ENCODE measurements at regions not wholly inside any gene's neighbourhood (a gene's known extent, or its start where the extent isn't known, plus 50 kb on each side); places are given as distances from the start of the nearest gene placed in this dataset.

DNA sequence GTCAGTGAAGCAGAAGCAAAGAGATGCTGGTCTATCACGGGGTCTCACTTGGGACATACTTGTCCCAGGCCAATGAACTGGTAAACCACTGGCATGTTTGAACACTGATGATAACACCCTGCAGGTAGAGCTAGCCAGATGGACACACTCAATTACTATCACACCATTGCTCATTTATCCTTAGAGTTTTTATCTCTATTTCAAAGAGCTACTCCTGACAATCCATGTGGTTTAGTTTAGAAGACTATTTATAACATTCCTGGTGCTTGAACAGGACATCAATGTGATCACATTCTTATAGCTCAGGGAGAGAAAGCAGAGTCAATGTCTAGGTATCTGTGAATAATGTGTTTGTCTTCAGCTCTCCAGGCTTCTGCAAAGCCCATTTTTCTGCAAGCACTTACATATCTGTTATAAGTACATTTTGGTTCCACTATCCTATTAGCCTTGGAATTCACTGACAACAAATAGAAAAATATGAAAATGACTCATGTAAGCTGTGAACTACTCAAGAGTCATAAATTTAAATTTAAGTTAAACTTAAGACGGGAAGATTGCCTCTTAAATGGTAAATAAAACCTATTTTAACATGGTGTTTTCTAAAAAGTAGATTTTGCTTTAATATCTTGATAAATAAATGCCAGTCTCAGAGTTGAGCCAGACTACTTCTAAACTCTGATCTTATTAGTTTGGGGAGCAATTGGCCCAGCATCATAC lies 106.7 kb upstream of the MBL2 start:
- H3K27me3 ChIP-seq, result no peaks in the 10 kb centered on the region
- H3K4me1 ChIP-seq, result peaks cover 0 to 11% of the 10 kb centered on the region in 2 donors
- no peak for TF ChIP-seq CTCF (IDR thresholded peaks at IDR 0.05)
- no peaks in the 10 kb centered on the region for H3K9me3 ChIP-seq
- no peak overlapping the region for H3K27ac ChIP-seq
- no peak for DNase-seq (ENCODE audit: low spot score)
- H3K4me3 ChIP-seq, result no peak overlapping the region
- no peaks in the 10 kb centered on the region for H3K36me3 ChIP-seq

- H3K27ac ChIP-seq, result peak overlapping the region in 1 of 2 donors; percentile 1
- DNase-seq (ENCODE audit: low spot score), result no peak
- H3K27me3 ChIP-seq, result no peaks in the 10 kb centered on the region
- no peak for TF ChIP-seq CTCF (IDR thresholded peaks at IDR 0.05)
- no peaks in the 10 kb centered on the region for H3K9me3 ChIP-seq
- peaks cover 0 to 11% of the 10 kb centered on the region in 2 donors for H3K4me1 ChIP-seq
- H3K36me3 ChIP-seq, result no peaks in the 10 kb centered on the region
- H3K4me3 ChIP-seq, result no peak overlapping the region
These were observed 104.9 kb upstream of the MBL2 start for GRCh38 chr10:52877451-52877850.

DNA sequence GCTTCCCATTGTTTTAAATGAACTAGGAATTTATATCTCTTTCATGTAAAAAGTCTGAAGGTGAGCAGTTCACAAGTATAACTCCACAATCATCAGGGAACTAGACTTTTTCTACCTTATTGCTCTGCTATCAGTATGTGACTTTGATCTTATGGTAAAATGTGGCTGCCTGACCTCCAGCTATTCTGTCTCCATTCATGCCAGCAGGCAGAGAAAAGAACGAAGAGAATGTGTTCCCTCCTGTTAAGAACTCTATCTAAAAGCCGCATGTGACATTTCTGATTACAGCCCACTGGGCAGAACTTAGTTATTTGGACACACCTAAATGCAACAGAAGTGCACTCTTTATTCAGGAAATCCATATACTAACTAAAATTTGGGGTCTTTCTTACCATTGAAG lies 102.8 kb upstream of the MBL2 start:
- H3K9me3 ChIP-seq, result no peaks in the 10 kb centered on the region
- no peaks in the 10 kb centered on the region for H3K36me3 ChIP-seq
- no peak for TF ChIP-seq CTCF (IDR thresholded peaks at IDR 0.05)
- H3K4me3 ChIP-seq, result no peak overlapping the region
- H3K27me3 ChIP-seq, result no peaks in the 10 kb centered on the region
- peak overlapping the region in 1 of 2 donors; percentile 55 for H3K27ac ChIP-seq
- peaks cover 0 to 11% of the 10 kb centered on the region in 2 donors for H3K4me1 ChIP-seq
- no peak for DNase-seq (ENCODE audit: low spot score)

DNA sequence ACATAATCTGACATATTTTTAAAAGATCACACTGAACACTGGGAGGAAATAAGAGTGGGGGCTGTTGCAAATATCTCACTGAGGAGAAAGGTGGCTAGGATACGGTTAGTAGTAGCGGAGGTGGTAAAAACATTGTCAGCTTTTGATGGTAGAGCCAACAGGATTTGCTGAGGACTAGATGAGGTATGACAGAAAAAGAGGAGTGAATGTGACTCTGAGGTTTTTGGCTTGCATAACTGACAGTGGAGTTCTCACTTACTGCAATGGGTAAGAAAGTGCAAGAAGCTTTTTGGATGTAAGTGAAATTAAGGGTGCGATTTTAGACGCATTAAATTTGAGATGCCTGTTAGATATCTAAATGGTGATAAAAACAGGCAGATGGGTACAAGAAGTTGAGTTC lies 102.0 kb upstream of the MBL2 start:
- no peaks in the 10 kb centered on the region for H3K27me3 ChIP-seq
- no peak for TF ChIP-seq CTCF (IDR thresholded peaks at IDR 0.05)
- H3K4me3 ChIP-seq, result no peak overlapping the region
- peaks cover 0 to 7% of the 10 kb centered on the region in 2 donors for H3K4me1 ChIP-seq
- H3K9me3 ChIP-seq, result no peaks in the 10 kb centered on the region
- no peak overlapping the region for H3K27ac ChIP-seq
- DNase-seq (ENCODE audit: low spot score), result no peak
- H3K36me3 ChIP-seq, result no peaks in the 10 kb centered on the region

DNA sequence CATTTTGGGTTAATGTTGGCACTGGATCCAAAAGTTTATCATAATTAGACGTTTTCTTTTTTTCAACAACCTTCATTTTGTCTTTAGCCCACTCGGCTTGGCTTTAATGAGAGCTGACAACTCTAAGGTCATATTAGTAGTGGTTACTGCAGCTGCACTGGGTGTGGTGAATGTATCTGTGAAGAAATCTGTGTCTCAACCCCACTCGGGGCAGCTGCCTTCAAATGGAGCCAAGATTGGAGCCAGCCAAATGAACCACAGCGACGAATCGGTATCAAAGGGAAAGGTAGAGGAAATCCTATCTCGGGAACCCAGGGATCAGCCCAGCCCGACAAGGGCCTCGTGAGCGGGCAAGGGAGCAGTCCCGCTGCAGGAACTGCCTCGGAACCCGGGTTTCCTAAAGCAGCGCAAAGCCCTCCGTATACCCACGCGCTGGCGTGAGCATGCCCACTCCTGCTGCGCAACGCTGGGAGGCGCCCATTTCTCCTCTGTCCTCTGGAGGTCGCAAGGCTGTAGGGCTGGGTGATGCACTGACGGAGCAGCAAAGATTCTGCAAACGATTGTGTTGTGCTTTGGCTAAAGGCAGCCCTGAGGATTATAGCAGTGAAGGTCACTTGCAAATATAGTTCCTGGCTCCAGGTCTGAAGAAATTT lies 98.7 kb upstream of the MBL2 start:
- no peak overlapping the region for H3K4me3 ChIP-seq
- no peak for TF ChIP-seq CTCF (IDR thresholded peaks at IDR 0.05)
- H3K9me3 ChIP-seq, result no peaks in the 10 kb centered on the region
- H3K4me1 ChIP-seq, result peaks cover 0 to 6% of the 10 kb centered on the region in 2 donors
- H3K27ac ChIP-seq, result no peak overlapping the region
- H3K27me3 ChIP-seq, result no peaks in the 10 kb centered on the region
- no peaks in the 10 kb centered on the region for H3K36me3 ChIP-seq
- DNase-seq (ENCODE audit: low spot score), result no peak

Data from right atrium auricular region (tissue), 2 donors.